T-helper 2 cell treated with Interferon-gamma antibody and Interleukin-4, amounts not matched to agents 100 ng/mL and 5 ng/mL, for 36 hours (primary cell): ENCODE measurements at regions not wholly inside any gene's neighbourhood (a gene's known extent, or its start where the extent isn't known, plus 50 kb on each side); places are given as distances from the start of the nearest gene placed in this dataset.

ENCODE experiments used
- intact Hi-C: fragments of 100-400 bp; cut with micrococcal nuclease; formaldehyde crosslinking; loops from one replicate; pipeline ENCODE4 v1.15.1; 2023

- intact Hi-C loops = no loop called here
Measured at GRCh38 chr13:107422421-107422820, 792.9 kb downstream of the LIG4 start.

- intact Hi-C loops = no loop called here
Measured at GRCh38 chr13:107421951-107422350, 793.4 kb downstream of the LIG4 start.

GRCh38 chr13:107421028-107421427 is 794.3 kb downstream of the LIG4 start:
- intact Hi-C loops = no loop called here

- intact Hi-C loops = no loop called here
Measured at GRCh38 chr13:107413005-107413404, 802.3 kb downstream of the LIG4 start.

GRCh38 chr13:107407074-107407473 is 808.3 kb downstream of the LIG4 start:
- intact Hi-C loops = no loop called here

- intact Hi-C loops = no loop called here
Measured at GRCh38 chr13:107395927-107396662, 819.2 kb downstream of the LIG4 start.

GRCh38 chr13:107392205-107392604 is 823.1 kb downstream of the LIG4 start:
- intact Hi-C loops = no loop called here

GRCh38 chr13:107387525-107387924 is 819.6 kb upstream of the ARGLU1 start:
- intact Hi-C loops = no loop called here

- intact Hi-C loops = no loop called here
Measured at GRCh38 chr13:107379407-107380155, 811.6 kb upstream of the ARGLU1 start.

GRCh38 chr13:107376341-107377125 is 808.6 kb upstream of the ARGLU1 start:
- intact Hi-C loops = no loop called here

GRCh38 chr13:107375701-107376340 is 807.9 kb upstream of the ARGLU1 start:
- intact Hi-C loops = no loop called here

GRCh38 chr13:107374038-107374437 is 806.1 kb upstream of the ARGLU1 start:
- intact Hi-C loops = no loop called here

- intact Hi-C loops = no loop called here
Measured at GRCh38 chr13:107373551-107373950, 805.6 kb upstream of the ARGLU1 start.

- intact Hi-C loops = no loop called here
Measured at GRCh38 chr13:107370015-107370785, 802.3 kb upstream of the ARGLU1 start.

- intact Hi-C loops = no loop called here
Measured at GRCh38 chr13:107367258-107367657, 799.3 kb upstream of the ARGLU1 start.

GRCh38 chr13:107365466-107366215 is 797.7 kb upstream of the ARGLU1 start:
- intact Hi-C loops = no loop called here

GRCh38 chr13:107364658-107365057 is 796.7 kb upstream of the ARGLU1 start:
- intact Hi-C loops = no loop called here

GRCh38 chr13:107361666-107362065 is 793.7 kb upstream of the ARGLU1 start:
- intact Hi-C loops = no loop called here

- intact Hi-C loops = no loop called here
Measured at GRCh38 chr13:107360010-107360409, 792.1 kb upstream of the ARGLU1 start.

GRCh38 chr13:107358866-107359265 is 790.9 kb upstream of the ARGLU1 start:
- intact Hi-C loops = no loop called here
